Fibroblast of skin of right quadriceps (primary cell): ENCODE measurements at regions not wholly inside any gene's neighbourhood (a gene's known extent, or its start where the extent isn't known, plus 50 kb on each side); places are given as distances from the start of the nearest gene placed in this dataset.

Source experiments
- DNase-seq: peaks from one replicate; pipeline ENCODE4 v3.0.0-alpha.2; 2013

GRCh38 chr4:125365731-125366130, 51.0 kb downstream of the FAT4 start:
- no peak for DNase-seq

- peak; percentile 62 for DNase-seq
Measured at GRCh38 chr4:125368146-125368545, 53.4 kb downstream of the FAT4 start.

- DNase-seq, result peak; percentile 88
Measured at GRCh38 chr4:125368671-125369081, 53.9 kb downstream of the FAT4 start.

- no peak for DNase-seq
Measured at GRCh38 chr4:125369098-125369497, 54.3 kb downstream of the FAT4 start.

GRCh38 chr4:125370478-125370877, 55.7 kb downstream of the FAT4 start:
- no peak for DNase-seq

- no peak for DNase-seq
Measured at GRCh38 chr4:125382995-125383394, 68.2 kb downstream of the FAT4 start.

GRCh38 chr4:125387770-125388169, 73.0 kb downstream of the FAT4 start:
- peak; percentile 38 for DNase-seq

GRCh38 chr4:125388613-125389012, 73.9 kb downstream of the FAT4 start:
- DNase-seq, result peak; percentile 94

- peak; percentile 98 for DNase-seq
Measured at GRCh38 chr4:125389713-125390112, 75.0 kb downstream of the FAT4 start.

GRCh38 chr4:125390126-125390525, 75.4 kb downstream of the FAT4 start:
- DNase-seq, result no peak

GRCh38 chr4:125390727-125391126, 76.0 kb downstream of the FAT4 start:
- peak; percentile 23 for DNase-seq

- DNase-seq, result no peak
Measured at GRCh38 chr4:125392694-125393093, 77.9 kb downstream of the FAT4 start.

- no peak for DNase-seq
Measured at GRCh38 chr4:125393825-125394224, 79.1 kb downstream of the FAT4 start.

GRCh38 chr4:125397226-125397625, 82.5 kb downstream of the FAT4 start:
- no peak for DNase-seq

GRCh38 chr4:125398263-125399002, 83.7 kb downstream of the FAT4 start:
- no peak for DNase-seq

GRCh38 chr4:125400756-125401155, 86.0 kb downstream of the FAT4 start:
- no peak for DNase-seq

GRCh38 chr4:125401784-125402183, 87.0 kb downstream of the FAT4 start:
- DNase-seq, result no peak

- no peak for DNase-seq
Measured at GRCh38 chr4:125420526-125420925, 105.8 kb downstream of the FAT4 start.

GRCh38 chr4:125421547-125421946, 106.8 kb downstream of the FAT4 start:
- no peak for DNase-seq

- no peak for DNase-seq
Measured at GRCh38 chr4:125423124-125423523, 108.4 kb downstream of the FAT4 start.

- DNase-seq, result no peak
Measured at GRCh38 chr4:125428832-125429231, 114.1 kb downstream of the FAT4 start.

GRCh38 chr4:125430086-125430485, 115.3 kb downstream of the FAT4 start:
- no peak for DNase-seq

GRCh38 chr4:125432078-125432477, 117.3 kb downstream of the FAT4 start:
- DNase-seq, result peak; percentile 41

- DNase-seq, result peak; percentile 77
Measured at GRCh38 chr4:125433453-125433852, 118.7 kb downstream of the FAT4 start.

GRCh38 chr4:125434136-125434535, 119.4 kb downstream of the FAT4 start:
- peak; percentile 27 for DNase-seq
